ENCODE measurements at regions not wholly inside any gene's neighbourhood (a gene's known extent, or its start where the extent isn't known, plus 50 kb on each side); places are given as distances from the start of the nearest gene placed in this dataset.

DNA sequence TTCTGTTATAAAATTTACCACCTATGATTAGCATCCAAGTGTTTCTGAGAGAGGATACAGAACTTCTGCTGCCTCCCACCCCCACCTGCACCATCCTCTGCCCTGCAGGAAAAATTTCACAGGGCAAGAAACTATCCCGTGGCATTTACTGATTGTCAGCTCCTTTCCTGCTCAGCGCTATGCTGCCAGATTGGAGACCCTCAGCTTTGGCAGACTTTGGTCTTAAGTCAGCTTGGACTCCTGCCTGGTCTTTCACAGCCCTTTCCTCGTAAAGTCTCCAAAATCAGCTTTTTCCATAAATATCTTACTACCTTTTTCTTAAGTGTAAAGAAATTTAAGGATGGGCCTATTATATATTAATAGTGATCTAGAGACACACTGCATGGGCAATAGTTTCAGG, 239.9 kb upstream of the ADAMTS9 start:
- no peak for DNase-seq
- TF ChIP-seq, protein P1, sequence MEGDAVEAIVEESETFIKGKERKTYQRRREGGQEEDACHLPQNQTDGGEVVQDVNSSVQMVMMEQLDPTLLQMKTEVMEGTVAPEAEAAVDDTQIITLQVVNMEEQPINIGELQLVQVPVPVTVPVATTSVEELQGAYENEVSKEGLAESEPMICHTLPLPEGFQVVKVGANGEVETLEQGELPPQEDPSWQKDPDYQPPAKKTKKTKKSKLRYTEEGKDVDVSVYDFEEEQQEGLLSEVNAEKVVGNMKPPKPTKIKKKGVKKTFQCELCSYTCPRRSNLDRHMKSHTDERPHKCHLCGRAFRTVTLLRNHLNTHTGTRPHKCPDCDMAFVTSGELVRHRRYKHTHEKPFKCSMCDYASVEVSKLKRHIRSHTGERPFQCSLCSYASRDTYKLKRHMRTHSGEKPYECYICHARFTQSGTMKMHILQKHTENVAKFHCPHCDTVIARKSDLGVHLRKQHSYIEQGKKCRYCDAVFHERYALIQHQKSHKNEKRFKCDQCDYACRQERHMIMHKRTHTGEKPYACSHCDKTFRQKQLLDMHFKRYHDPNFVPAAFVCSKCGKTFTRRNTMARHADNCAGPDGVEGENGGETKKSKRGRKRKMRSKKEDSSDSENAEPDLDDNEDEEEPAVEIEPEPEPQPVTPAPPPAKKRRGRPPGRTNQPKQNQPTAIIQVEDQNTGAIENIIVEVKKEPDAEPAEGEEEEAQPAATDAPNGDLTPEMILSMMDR (IDR thresholded peaks at IDR 0.05), result no peak
- Histone ChIP-seq H3K36me3 (peaks cover 0 to 8% (median 6%) of the 10 kb centered on the region in 3 donors), H3K27me3 (no peaks in the 10 kb centered on the region), H3K9me3 (peaks cover 0 to 2% (median 0%) of the 10 kb centered on the region in 3 donors), H3K4me3 (no peak overlapping the region), H3K27ac (no peak overlapping the region), H3K4me1 (peaks cover 0 to 17% (median 7%) of the 10 kb centered on the region in 4 donors)
- intact Hi-C loops (cut with DNase I; ENCODE audit: low total_unique reads), result loop anchor here (10.0 kb wide), 1 partner anchor 83 kb away; no protein-coding TSS in a partner anchor

DNA sequence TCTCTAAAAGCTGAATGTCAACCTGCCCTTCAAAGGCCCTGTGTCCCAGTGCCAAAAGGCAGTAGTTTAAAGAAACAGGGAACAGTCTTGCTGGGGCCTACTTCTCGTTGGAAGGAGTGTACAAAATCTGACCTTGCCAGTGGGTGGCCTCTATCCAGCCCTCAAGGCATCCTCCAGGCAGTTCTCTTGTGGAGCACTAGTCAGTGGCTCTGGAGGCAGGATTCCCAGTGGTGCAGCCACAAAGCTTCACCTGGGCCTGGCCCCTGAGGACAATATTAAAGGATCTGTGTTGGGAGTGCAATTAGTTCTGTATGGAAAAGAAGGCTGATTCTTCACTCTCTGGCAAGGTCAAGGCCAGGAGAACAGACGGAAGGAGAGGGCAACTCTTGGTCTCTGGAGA, 237.8 kb upstream of the ADAMTS9 start:
- Histone ChIP-seq H3K27ac (no peak overlapping the region), H3K4me1 (peaks cover 0 to 17% (median 7%) of the 10 kb centered on the region in 4 donors), H3K27me3 (no peaks in the 10 kb centered on the region), H3K9me3 (no peaks in the 10 kb centered on the region), H3K4me3 (no peak overlapping the region), H3K36me3 (peaks cover 0 to under 1% (median 0%) of the 10 kb centered on the region in 3 donors)
- intact Hi-C loops (cut with DNase I; ENCODE audit: low total_unique reads), result loop anchor here (10.0 kb wide), 1 partner anchor 81 kb away; no protein-coding TSS in a partner anchor
- TF ChIP-seq, protein P1 (IDR thresholded peaks at IDR 0.05), result no peak
- no peak for DNase-seq

DNA sequence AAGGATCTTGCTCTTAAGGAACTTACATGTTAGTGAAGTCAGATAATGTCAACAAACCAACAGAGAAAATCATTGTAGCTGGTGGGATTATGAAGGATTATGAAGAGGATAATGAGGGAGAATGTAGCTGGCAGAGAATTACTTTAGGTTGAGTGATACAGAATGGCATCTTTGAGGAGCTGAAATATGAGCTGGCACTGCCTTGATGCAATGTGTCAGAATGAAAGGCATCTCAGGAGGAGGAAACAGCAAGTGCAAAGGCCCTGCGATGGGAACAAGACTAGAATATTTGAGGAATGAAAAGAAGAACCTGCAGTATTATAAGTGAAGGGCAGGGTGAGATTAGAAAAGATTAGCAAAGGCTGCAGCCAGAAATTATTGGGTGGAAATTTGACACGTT, 237.2 kb upstream of the ADAMTS9 start:
- TF ChIP-seq, protein P1 (IDR thresholded peaks at IDR 0.05), result no peak
- Histone ChIP-seq H3K4me3 (no peak overlapping the region), H3K4me1 (peaks cover 0 to 17% (median 7%) of the 10 kb centered on the region in 4 donors), H3K27me3 (no peaks in the 10 kb centered on the region), H3K9me3 (no peaks in the 10 kb centered on the region), H3K36me3 (no peaks in the 10 kb centered on the region), H3K27ac (no peak overlapping the region)
- intact Hi-C loops (cut with DNase I; ENCODE audit: low total_unique reads), result loop anchor here (10.0 kb wide), 1 partner anchor 80 kb away; no protein-coding TSS in a partner anchor
- DNase-seq, result no peak

DNA sequence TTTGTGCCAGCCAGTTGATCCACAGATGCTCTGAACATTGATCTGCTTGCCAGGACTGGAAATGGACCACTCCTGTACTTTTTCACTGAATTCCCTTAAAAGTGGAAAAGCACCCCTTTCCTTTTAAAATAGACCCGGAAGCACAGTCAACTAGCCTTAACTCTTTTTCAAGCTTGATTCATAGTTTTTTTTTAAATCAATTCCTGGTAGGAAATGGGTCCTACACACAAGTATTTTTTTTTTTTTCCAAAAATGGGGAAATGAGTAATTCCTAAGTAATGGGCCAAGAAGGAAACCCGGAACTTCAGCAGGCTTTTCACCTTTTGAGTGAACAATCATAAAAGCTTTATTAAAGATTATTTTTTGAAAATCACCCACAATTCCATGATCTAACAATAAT, 234.4 kb upstream of the ADAMTS9 start:
- Histone ChIP-seq H3K36me3 (no peaks in the 10 kb centered on the region), H3K4me3 (no peak overlapping the region), H3K27ac (no peak overlapping the region), H3K9me3 (no peaks in the 10 kb centered on the region), H3K27me3 (no peaks in the 10 kb centered on the region), H3K4me1 (peaks cover 0 to 17% (median 7%) of the 10 kb centered on the region in 4 donors)
- DNase-seq, result no peak
- TF ChIP-seq, protein P1 (IDR thresholded peaks at IDR 0.05), result no peak
- intact Hi-C loops (cut with DNase I; ENCODE audit: low total_unique reads), result loop anchor here (10.0 kb wide), 1 partner anchor 77 kb away; no protein-coding TSS in a partner anchor

DNA sequence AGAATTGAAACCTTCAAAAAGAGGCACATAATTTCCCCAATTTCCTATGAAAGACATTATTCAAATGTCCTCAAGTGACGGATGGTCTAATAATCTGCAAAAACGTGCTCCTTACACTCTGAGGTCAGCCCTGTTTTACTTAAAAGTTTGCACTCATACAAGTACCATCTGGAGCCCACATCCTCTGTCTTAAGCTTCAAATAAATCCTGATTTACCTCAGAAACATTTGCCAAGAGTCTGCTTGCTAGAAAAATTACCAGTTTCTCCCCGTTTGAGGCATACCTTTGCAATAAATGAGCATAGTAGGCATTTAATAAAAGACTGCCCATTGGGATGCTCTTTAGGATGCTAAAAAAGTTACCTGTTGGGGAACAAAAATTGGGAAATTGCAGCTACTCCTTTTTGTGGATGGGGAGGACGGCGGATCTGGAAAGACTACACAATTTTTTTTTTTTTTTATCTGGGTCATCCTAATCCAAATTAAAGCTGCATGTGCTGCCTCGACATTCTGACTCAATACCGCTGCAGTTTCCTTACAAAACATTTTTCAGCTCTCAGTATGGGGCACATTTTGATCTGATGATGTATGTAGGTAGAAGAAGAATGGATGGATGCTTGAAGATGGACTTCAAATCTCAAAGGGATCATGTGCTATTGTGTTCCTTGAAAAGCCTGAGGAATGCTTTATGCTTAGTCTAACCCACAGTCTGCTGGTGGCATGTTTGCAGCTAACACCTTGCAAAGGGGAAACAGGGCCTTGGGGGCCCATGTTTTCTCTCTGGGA, 233.7 kb upstream of the ADAMTS9 start:
- no peak overlapping the region for H3K27ac ChIP-seq
- intact Hi-C loops (cut with DNase I; ENCODE audit: low total_unique reads), result loop anchor here (10.0 kb wide), 1 partner anchor 77 kb away; no protein-coding TSS in a partner anchor
- DNase-seq, result no peak

More for the DNA sequence above, 233.7 kb upstream of the ADAMTS9 start:
- Histone ChIP-seq H3K36me3 (no peaks in the 10 kb centered on the region), H3K4me1 (peaks cover 0 to 24% (median 7%) of the 10 kb centered on the region in 4 donors), H3K27me3 (no peaks in the 10 kb centered on the region), H3K4me3 (no peak overlapping the region), H3K9me3 (no peaks in the 10 kb centered on the region)
- TF ChIP-seq, protein P1 (IDR thresholded peaks at IDR 0.05), result no peak

All from tibial artery (tissue), 4 donors.